GM12878 (cell line): ENCODE measurements at regions not wholly inside any gene's neighbourhood (a gene's known extent, or its start where the extent isn't known, plus 50 kb on each side); places are given as distances from the start of the nearest gene placed in this dataset.

Source experiments
- CBX5 ChIP-seq: sonication (generic); IDR thresholded peaks from 2 replicates; pipeline ENCODE4 v1.6.1; 2016; ENCODE audit warnings: low read depth, moderate library complexity, mild to moderate bottlenecking, inconsistent platforms
- MYC ChIP-seq: IDR thresholded peaks from 2 replicates; pipeline ENCODE4 v1.6.1; 2011; ENCODE audit warnings: mild to moderate bottlenecking, low read length, moderate library complexity, inconsistent platforms; ENCODE audit not compliant: insufficient read depth, insufficient replicate concordance, insufficient read length, severe bottlenecking
- NR2C2 ChIP-seq: IDR thresholded peaks from 2 replicates; pipeline ENCODE4 v1.6.1; 2011; ENCODE audit warnings: borderline replicate concordance, low read depth; ENCODE audit not compliant: control insufficient read depth, insufficient read length
- POLR2A ChIP-seq: IDR thresholded peaks from 2 replicates; pipeline ENCODE4 v1.6.1; 2011; ENCODE audit warnings: low read depth, mild to moderate bottlenecking, low read length
- RFX5 ChIP-seq: IDR thresholded peaks from 2 replicates; pipeline ENCODE4 v1.6.1; 2011; ENCODE audit warnings: low read depth, low read length, improper control_type of control experiment
- SMARCA5 ChIP-seq: fragments of 450-650 bp; IDR thresholded peaks from 2 replicates; pipeline ENCODE4 v1.6.1; 2017; ENCODE audit warnings: mild to moderate bottlenecking
- ZNF24 ChIP-seq: fragments of 450-650 bp; IDR thresholded peaks from 2 replicates; pipeline ENCODE4 v1.6.1; 2017; ENCODE audit warnings: antibody characterized with exemption, mild to moderate bottlenecking
- TF ChIP-seq, protein P1 (sequence below): IDR thresholded peaks from 2 replicates; pipeline ENCODE4 v1.6.1; 2011; ENCODE audit warnings: low read depth, low read length, improper control_type of control experiment, borderline replicate concordance
- TF ChIP-seq, protein P2 (sequence below): IDR thresholded peaks from 2 replicates; pipeline ENCODE4 v1.6.1; 2011; ENCODE audit warnings: low read depth, mild to moderate bottlenecking, low read length, moderate library complexity, borderline replicate concordance; ENCODE audit errors: extremely low read depth

DNA sequence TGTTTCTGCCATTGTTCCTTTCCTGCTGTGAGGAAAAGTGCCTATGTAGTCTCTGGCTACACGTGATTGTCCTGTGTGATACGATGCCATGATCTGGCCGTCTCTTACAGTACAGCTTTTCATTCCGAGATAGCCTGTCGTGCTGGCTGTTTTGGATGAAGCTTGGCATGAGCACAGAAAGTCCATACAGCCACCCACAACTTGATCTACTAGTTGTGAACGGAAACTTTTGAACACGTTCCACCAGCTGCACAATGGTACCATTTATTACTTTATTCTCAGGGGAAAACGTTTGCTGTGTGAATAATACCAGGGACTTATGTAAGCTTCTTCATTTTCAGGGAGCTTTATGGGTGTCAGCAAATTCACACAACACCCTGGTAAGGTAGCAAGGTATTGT, 217.6 kb upstream of the ANKRD55 start:
- TF ChIP-seq NR2C2 = no peak
- TF ChIP-seq POLR2A = no peak
- TF ChIP-seq, protein P1, sequence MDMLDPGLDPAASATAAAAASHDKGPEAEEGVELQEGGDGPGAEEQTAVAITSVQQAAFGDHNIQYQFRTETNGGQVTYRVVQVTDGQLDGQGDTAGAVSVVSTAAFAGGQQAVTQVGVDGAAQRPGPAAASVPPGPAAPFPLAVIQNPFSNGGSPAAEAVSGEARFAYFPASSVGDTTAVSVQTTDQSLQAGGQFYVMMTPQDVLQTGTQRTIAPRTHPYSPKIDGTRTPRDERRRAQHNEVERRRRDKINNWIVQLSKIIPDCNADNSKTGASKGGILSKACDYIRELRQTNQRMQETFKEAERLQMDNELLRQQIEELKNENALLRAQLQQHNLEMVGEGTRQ = no peak
- no peak for TF ChIP-seq CBX5
- TF ChIP-seq, protein P2, sequence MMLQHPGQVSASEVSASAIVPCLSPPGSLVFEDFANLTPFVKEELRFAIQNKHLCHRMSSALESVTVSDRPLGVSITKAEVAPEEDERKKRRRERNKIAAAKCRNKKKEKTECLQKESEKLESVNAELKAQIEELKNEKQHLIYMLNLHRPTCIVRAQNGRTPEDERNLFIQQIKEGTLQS = no peak
- no peak for TF ChIP-seq RFX5
- no peak for TF ChIP-seq MYC
- no peak for TF ChIP-seq SMARCA5
- TF ChIP-seq ZNF24 = no peak
